ENCODE measurements at regions not wholly inside any gene's neighbourhood (a gene's known extent, or its start where the extent isn't known, plus 50 kb on each side); places are given as distances from the start of the nearest gene placed in this dataset.

- Histone ChIP-seq H3K79me1 (ENCODE audit: insufficient read depth, low read depth, low read length, poor library complexity, severe bottlenecking) (no peaks in the 10 kb centered on the region), H2BK15ac (ENCODE audit: low read depth, low read length) (no peak overlapping the region), H2AK5ac (ENCODE audit: insufficient read length, low read length) (no peak overlapping the region), H3K4me1 (ENCODE audit: insufficient read depth, low read length) (no peaks in the 10 kb centered on the region), H3K27me3 (ENCODE audit: insufficient read depth, low read length) (no peaks in the 10 kb centered on the region), H4K91ac (ENCODE audit: insufficient read length, low read depth, low read length) (no peak overlapping the region), H4K20me1 (ENCODE audit: control insufficient read depth, insufficient read depth, insufficient read length) (no peaks in the 10 kb centered on the region), H3K56ac (ENCODE audit: insufficient read length, low read depth, low read length) (no peak overlapping the region), H3K4ac (ENCODE audit: low read depth, low read length) (no peak overlapping the region), H2BK5ac (ENCODE audit: insufficient read length, low read length) (no peak overlapping the region), H3K23me2 (ENCODE audit: insufficient read length, low read depth, low read length, poor library complexity, severe bottlenecking) (no peaks in the 10 kb centered on the region), H2AFZ (ENCODE audit: low read length) (no peak overlapping the region), H4K5ac (ENCODE audit: insufficient read length, low read depth, low read length) (no peak overlapping the region), H3K18ac (ENCODE audit: insufficient read length, low read depth, low read length) (no peak overlapping the region), H3K79me2 (ENCODE audit: insufficient read depth, low read length) (no peaks in the 10 kb centered on the region), H3K9me3 (ENCODE audit: control insufficient read depth, low read depth, low read length) (no peaks in the 10 kb centered on the region), H3K23ac (ENCODE audit: insufficient read length, low read depth, low read length) (no peak overlapping the region), H2BK20ac (ENCODE audit: low read depth, low read length, poor library complexity, severe bottlenecking) (no peak overlapping the region), H3K14ac (ENCODE audit: insufficient read depth, low read length) (no peak overlapping the region), H3K27ac (ENCODE audit: insufficient read length, low read depth, low read length) (no peak overlapping the region), H3T11ph (ENCODE audit: low read length) (no peak overlapping the region), H2BK120ac (ENCODE audit: low read depth, low read length, poor library complexity, severe bottlenecking) (no peak overlapping the region), H3K4me2 (ENCODE audit: insufficient read depth, insufficient read length, low read length) (no peak overlapping the region), H3K9ac (ENCODE audit: extremely low read depth, insufficient read length, low read length) (no peak overlapping the region), H2BK12ac (ENCODE audit: insufficient read length, low read depth, low read length) (no peak overlapping the region), H4K8ac (replicated peaks; ENCODE audit: insufficient read length, low read depth, low read length) (no peak overlapping the region)
- Mint-ChIP-seq H3K4me3 (no peak overlapping the region), H3K36me3 (ENCODE audit: insufficient read depth in 1 of 3, low read depth in 3 of 3) (peaks cover 19 to 22% (median 22%) of the 10 kb centered on the region in 3 experiments), H3K27ac (no peak overlapping the region), H3K4me1 (peaks cover 3 to 5% of the 10 kb centered on the region in 2 experiments; a peak in 2 of 4 replicates), H3K27me3 (ENCODE audit: low read depth) (no peaks in the 10 kb centered on the region), H3K9me3 (peaks cover 22 to 25% of the 10 kb centered on the region in 2 experiments)
- DNase-seq = no peak
- TF ChIP-seq CTCF (conservative IDR thresholded peaks at IDR 0.05) = no peak
These were observed 792.2 kb upstream of the LCORL start for GRCh38 chr4:18813771-18814170.
